Upper lobe of left lung (tissue), 6 donors: ENCODE measurements at regions not wholly inside any gene's neighbourhood (a gene's known extent, or its start where the extent isn't known, plus 50 kb on each side); places are given as distances from the start of the nearest gene placed in this dataset.
A peak's percentile ranks its signal among the peaks of the same experiment; 100 is the strongest.
"Not testable (repeated sequence)": the region's sequence is repeated elsewhere in the genome, so short reads cannot be mapped to it uniquely, and the experiment has no call there.

Source experiments
- ATAC-seq, 2 donors: fragments of 200-7000 bp; cut with Tn5 transposase; one replicate each; pipeline ENCODE4 v1.9.1; 2022; ENCODE audit warnings: mild to moderate bottlenecking in 2 of 2, moderate library complexity in 2 of 2; ENCODE audit not compliant: low FRiP score in 2 of 2
- DNase-seq, 2 donors: peaks; one replicate each; pipeline ENCODE4 v3.0.0-alpha.2; 2019 to 2020
- H3K27ac ChIP-seq, 4 donors: fragments of 200-600 bp; sonication (generic); one replicate each; pipeline ENCODE4 v1.5.1; 2016 to 2019
- H3K27me3 ChIP-seq, 4 donors: fragments of 200-600 bp; sonication (generic); one replicate each; pipeline ENCODE4 v1.5.1; 2017 to 2019
- H3K36me3 ChIP-seq, 4 donors: fragments of 200-600 bp; sonication (generic); one replicate each; pipeline ENCODE4 v1.5.1; 2016 to 2019
- H3K4me1 ChIP-seq, 4 donors: fragments of 200-600 bp; sonication (generic); one replicate each; pipeline ENCODE4 v1.5.1; 2018 to 2019
- H3K4me3 ChIP-seq, 4 donors: fragments of 200-600 bp; sonication (generic); one replicate each; pipeline ENCODE4 v1.5.1; 2017 to 2019; ENCODE audit warnings: mild to moderate bottlenecking in 2 of 4, moderate library complexity in 1 of 4
- H3K9me3 ChIP-seq, 4 donors: fragments of 200-600 bp; sonication (generic); one replicate each; pipeline ENCODE4 v1.5.1; 2018 to 2019
- EP300 ChIP-seq, 4 donors: sonication (generic); formaldehyde crosslinking; IDR thresholded peaks; one replicate each; pipeline ENCODE4 v1.5.1; 2017; ENCODE audit warnings: antibody characterized with exemption in 4 of 4, control low read depth in 2 of 4
- POLR2A ChIP-seq, 4 donors: fragments of 450-650 bp; IDR thresholded peaks; one replicate each; pipeline ENCODE4 v1.5.1; 2016 to 2017; ENCODE audit warnings: antibody characterized with exemption in 4 of 4, mild to moderate bottlenecking in 2 of 4
- POLR2AphosphoS5 ChIP-seq, 2 donors: sonication (generic); formaldehyde crosslinking; IDR thresholded peaks; one replicate each; pipeline ENCODE4 v1.5.1; 2017; ENCODE audit warnings: antibody characterized with exemption in 2 of 2
- WGBS, 2 donors: methylation state at CpG; one replicate each; pipeline ENCODE4 v1.1.5; 2017 to 2018; 5-methylcytosine and 5-hydroxymethylcytosine counted together
- TF ChIP-seq, protein P1 (sequence below), 6 experiments: fragments of 450-650 bp in 4 of 6; fragments of 200-600 bp in 2 of 6; sonication (generic) in 2 of 6; IDR thresholded peaks; one replicate each; pipeline ENCODE4 v1.5.1; 2016 to 2019; ENCODE audit warnings: antibody characterized with exemption in 6 of 6
- donor health status: DM: no; HTN: no; CAD: no; lungs with moderate emphysema.
- donor health status: DM: no; HTN: yes; CAD: no; lungs with severe emphysema.

- H3K4me1 ChIP-seq, ATAC-seq, H3K27ac ChIP-seq, H3K36me3 ChIP-seq, DNase-seq, H3K9me3 ChIP-seq, H3K27me3 ChIP-seq, H3K4me3 ChIP-seq: not testable (repeated sequence)
- WGBS, 2 donors: 95% methylated on average over 2 of the region's 18 CpGs; no CpG with 5 or more reads in 1 of the 2 donors
Observed at GRCh38 chrX:10469-11458, 270.4 kb upstream of the PLCXD1 start.

DNA sequence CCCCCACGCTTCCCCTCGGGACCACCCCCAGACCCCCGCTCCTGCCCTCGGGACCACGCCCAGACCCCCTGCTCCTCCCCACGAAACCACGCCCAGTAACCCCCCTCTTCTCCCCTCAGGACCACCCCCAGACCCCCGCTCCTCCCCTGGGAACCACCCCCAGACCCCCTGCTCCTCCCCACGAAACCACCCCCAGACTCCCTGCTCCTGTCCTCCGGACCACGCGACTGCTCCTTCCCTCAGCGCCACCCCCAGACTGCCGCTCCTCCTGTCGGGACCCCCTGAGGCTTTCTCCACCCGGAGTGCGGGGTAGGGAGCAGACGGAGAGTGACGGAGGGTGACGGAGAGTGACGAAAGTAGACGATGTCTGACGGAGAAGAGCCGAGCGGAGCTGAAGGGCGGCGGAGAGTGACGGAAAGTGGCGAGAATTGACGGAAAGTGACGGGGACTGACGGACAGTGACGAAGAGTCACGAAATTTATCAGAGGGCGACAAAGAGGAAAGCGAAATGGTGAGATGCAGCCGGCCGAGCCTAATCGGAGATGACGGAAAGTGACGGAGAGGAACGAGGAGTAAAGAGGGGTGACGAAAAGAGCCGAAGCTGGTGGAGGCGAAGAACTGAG, 267.2 kb upstream of the PLCXD1 start:
- not testable (repeated sequence) for H3K27ac ChIP-seq, H3K4me1 ChIP-seq, H3K4me3 ChIP-seq, ATAC-seq, H3K9me3 ChIP-seq, H3K36me3 ChIP-seq, DNase-seq, H3K27me3 ChIP-seq
- no CpG with 5 or more reads among the region's 45 CpGs for WGBS, 2 donors

GRCh38 chrX:14452-14851, 266.7 kb upstream of the PLCXD1 start:
- H3K27me3 ChIP-seq, H3K9me3 ChIP-seq, H3K4me3 ChIP-seq, H3K36me3 ChIP-seq, ATAC-seq, DNase-seq, H3K4me1 ChIP-seq, H3K27ac ChIP-seq: not testable (repeated sequence)
- 79 to 83% methylated on average over 6 to 15 of the region's 39 CpGs for WGBS, 2 donors

DNA sequence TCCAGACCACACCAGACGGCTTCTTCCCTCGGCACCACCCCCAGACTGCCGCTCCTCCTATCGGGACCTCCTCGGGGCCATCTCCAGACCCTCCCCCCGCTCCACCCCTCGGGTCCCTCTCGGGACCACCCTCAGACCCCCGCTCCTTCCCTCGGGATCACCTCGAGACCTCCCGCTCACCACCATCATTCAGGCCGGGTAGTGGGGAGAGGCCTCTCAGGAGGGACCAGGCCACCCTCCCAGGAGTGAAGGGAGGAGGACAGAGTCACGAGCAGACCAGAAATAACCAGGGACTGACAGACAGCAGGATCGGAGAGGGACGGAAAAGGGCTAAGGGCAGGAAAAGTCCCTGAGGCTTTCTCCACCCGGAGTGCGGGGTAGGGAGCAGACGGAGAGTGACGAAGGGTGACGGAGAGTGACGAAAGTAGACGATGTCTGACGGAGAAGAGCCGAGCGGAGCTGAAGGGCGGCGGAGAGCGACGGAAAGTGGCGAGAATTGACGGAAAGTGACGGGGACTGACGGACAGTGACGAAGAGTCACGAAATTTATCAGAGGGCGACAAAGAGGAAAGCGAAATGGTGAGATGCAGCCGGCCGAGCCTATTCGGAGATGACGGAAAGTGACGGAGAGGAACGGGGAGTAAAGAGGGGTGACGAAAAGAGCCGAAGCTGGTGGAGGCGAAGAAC, 262.3 kb upstream of the PLCXD1 start:
- not testable (repeated sequence) for H3K36me3 ChIP-seq, H3K27ac ChIP-seq, H3K4me3 ChIP-seq, H3K4me1 ChIP-seq, H3K9me3 ChIP-seq, H3K27me3 ChIP-seq
- ATAC-seq (peak; percentile 90 to 98), DNase-seq (peak in 1 of 2 donors; percentile 53)
- 34% methylated on average over 12 of the region's 47 CpGs; no CpG with 5 or more reads in 1 of the 2 donors for WGBS, 2 donors

DNA sequence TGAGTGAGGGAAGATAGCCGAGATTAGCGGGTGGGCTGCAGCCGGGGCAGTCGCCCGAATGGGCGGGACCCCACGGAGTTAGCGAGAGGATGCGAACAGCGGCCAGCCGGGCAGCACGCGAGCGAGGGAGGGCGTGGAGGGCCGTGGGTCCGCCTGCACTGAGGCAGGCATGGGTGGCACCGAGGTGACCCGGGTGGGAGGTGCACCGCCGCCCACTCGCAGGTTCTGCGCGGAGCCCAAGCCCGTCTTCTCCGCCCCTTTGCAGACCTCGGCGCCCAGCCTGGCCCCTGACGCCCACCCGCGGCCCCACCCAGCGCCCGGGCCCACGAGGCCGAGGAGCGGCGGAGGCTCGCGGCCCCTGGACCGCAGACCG, 261.7 kb upstream of the PLCXD1 start:
- not testable (repeated sequence) for H3K9me3 ChIP-seq, H3K36me3 ChIP-seq, DNase-seq, H3K27me3 ChIP-seq, H3K4me1 ChIP-seq
- no CpG with 5 or more reads among the region's 41 CpGs for WGBS, 2 donors
- H3K27ac ChIP-seq: peak overlapping the region in 1 of 4 donors; percentile 31
- ATAC-seq: peak in 1 of 2 donors; percentile 53
- H3K4me3 ChIP-seq: peak overlapping the region in 3 of 4 donors; percentile 40 to 43 (median 40)

DNA sequence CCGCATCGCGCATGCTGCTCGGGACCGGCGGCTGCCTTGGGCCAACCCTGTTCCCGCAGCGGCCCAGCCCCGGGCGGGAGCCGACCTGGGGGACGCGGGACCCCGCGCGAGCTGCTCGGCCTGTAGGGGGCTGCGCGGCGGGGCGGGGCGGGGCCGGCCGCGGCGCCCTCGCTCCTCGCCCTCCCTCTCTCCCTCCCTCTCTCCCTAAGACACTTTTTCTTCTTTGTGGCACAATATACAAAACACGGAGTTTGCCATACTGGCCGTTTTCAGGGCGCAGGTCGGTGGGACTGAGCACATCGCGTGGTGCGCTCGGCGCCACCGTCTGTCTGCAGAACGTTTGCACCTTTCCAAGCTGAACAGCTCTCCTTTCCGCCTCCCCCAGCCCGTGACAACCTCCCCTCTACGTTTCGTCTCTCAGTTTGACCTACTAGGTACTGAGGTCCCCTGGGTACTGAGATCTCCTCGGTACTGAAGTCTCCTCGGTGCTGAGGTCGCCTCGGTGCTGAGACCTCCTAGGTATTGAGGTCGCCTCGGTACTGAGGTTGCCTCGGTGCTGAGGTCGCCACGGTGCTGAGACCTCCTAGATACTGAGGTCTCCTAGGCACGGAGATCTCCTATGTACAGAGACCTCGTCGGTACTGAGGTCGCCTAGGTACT, 261.1 kb upstream of the PLCXD1 start:
- WGBS, 2 donors: 21 to 54% methylated on average over 29 to 46 of the region's 56 CpGs
- Histone ChIP-seq H3K36me3 (no peaks in the 10 kb centered on the region), H3K27ac (peak overlapping the region in 1 of 4 donors; percentile 31), H3K27me3 (no peaks in the 10 kb centered on the region), H3K9me3 (no peaks in the 10 kb centered on the region), H3K4me1 (no peaks in the 10 kb centered on the region), H3K4me3 (peak overlapping the region in 3 of 4 donors; percentile 40 to 43 (median 40))
- ATAC-seq: no peak
- no peak for TF ChIP-seq POLR2A (IDR thresholded peaks at IDR 0.05)
- no peak for TF ChIP-seq EP300 (IDR thresholded peaks at IDR 0.05)
- TF ChIP-seq POLR2AphosphoS5 (IDR thresholded peaks at IDR 0.05): no peak
- TF ChIP-seq, protein P1, sequence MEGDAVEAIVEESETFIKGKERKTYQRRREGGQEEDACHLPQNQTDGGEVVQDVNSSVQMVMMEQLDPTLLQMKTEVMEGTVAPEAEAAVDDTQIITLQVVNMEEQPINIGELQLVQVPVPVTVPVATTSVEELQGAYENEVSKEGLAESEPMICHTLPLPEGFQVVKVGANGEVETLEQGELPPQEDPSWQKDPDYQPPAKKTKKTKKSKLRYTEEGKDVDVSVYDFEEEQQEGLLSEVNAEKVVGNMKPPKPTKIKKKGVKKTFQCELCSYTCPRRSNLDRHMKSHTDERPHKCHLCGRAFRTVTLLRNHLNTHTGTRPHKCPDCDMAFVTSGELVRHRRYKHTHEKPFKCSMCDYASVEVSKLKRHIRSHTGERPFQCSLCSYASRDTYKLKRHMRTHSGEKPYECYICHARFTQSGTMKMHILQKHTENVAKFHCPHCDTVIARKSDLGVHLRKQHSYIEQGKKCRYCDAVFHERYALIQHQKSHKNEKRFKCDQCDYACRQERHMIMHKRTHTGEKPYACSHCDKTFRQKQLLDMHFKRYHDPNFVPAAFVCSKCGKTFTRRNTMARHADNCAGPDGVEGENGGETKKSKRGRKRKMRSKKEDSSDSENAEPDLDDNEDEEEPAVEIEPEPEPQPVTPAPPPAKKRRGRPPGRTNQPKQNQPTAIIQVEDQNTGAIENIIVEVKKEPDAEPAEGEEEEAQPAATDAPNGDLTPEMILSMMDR (IDR thresholded peaks at IDR 0.05): peak in 2 of 6 experiments; percentile 12 to 29
- no peak for DNase-seq

DNA sequence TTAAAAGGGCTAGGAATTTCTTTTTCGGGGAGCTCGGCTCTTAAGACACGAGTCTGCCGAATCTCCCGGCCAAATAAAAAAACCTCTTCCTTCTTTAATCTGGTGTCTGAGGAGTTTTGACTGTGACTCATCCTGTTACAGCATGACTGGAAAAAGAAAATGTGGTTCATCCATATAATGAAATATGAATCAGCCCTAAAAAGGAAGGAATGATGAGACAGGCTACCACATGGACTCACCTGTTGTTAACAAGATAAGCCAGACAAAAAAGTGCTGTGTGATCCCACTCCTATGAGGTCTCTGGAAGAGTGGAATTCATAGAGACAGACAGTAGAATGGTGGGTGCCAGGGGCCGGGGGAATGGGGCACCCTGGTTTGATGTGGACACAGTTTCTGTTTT, 257.0 kb upstream of the PLCXD1 start:
- H3K4me1 ChIP-seq, H3K4me3 ChIP-seq, H3K36me3 ChIP-seq, H3K27me3 ChIP-seq, H3K27ac ChIP-seq, ATAC-seq, DNase-seq, H3K9me3 ChIP-seq: not testable (repeated sequence)
- no CpG with 5 or more reads among the region's 6 CpGs for WGBS, 2 donors
